ENCODE measurements at regions not wholly inside any gene's neighbourhood (a gene's known extent, or its start where the extent isn't known, plus 50 kb on each side); places are given as distances from the start of the nearest gene placed in this dataset.

DNA sequence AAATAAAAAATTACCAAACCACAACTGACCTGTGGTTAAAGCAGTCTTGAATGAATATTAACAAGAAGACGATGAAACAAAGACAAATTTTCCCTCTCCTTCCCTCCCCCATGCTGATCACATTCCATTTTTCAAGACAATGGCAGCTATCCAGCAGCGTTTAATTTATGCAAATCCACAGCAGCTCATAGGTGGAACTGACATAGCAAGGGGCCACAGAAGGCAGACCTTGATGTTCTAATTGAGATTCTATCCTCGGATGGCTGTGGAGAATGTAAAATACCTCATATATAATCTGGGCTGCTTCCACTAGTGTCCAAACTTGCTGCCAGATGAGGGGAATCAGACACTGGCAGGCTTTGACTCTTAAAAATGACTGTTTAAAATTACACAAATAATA is 211.5 kb downstream of the CHRDL1 start:
- DNase-seq (no peak), ATAC-seq (no peak)
- WGBS, 2 donors = 38 to 39% methylated on average over 3 of the region's 3 CpGs
- Histone ChIP-seq H3K4me3 (no peak overlapping the region), H3K9me3 (no peaks in the 10 kb centered on the region), H3K4me1 (no peaks in the 10 kb centered on the region), H3K36me3 (no peaks in the 10 kb centered on the region), H3K27ac (no peak overlapping the region), H3K27me3 (peaks cover 0 to 29% (median 0%) of the 10 kb centered on the region in 7 donors)
- TF ChIP-seq, protein P1, sequence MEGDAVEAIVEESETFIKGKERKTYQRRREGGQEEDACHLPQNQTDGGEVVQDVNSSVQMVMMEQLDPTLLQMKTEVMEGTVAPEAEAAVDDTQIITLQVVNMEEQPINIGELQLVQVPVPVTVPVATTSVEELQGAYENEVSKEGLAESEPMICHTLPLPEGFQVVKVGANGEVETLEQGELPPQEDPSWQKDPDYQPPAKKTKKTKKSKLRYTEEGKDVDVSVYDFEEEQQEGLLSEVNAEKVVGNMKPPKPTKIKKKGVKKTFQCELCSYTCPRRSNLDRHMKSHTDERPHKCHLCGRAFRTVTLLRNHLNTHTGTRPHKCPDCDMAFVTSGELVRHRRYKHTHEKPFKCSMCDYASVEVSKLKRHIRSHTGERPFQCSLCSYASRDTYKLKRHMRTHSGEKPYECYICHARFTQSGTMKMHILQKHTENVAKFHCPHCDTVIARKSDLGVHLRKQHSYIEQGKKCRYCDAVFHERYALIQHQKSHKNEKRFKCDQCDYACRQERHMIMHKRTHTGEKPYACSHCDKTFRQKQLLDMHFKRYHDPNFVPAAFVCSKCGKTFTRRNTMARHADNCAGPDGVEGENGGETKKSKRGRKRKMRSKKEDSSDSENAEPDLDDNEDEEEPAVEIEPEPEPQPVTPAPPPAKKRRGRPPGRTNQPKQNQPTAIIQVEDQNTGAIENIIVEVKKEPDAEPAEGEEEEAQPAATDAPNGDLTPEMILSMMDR (IDR thresholded peaks at IDR 0.05) = no peak
- intact Hi-C loops (cut with DNase I) = no loop called here

DNA sequence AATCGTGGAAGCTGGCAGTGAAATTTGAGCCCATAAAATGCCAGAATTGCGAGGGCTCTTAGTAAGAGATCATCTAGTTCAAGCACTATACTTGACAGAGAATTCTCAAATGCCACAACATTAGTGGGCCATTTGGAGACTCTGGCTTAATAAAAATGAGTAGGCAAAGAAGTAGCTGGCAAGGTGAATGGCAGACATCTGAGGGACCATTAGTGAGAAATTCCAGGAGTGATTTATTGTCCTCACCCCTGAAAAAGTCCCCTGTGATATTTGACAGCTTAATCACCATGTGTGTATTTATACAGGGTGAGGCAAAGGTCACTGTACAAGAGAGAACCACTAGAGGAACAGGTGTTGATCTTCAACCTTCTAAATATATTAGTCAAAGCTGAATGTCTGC is 207.5 kb downstream of the CHRDL1 start:
- Histone ChIP-seq H3K9me3 (no peaks in the 10 kb centered on the region), H3K4me3 (no peak overlapping the region), H3K36me3 (no peaks in the 10 kb centered on the region), H3K27me3 (peaks cover 0 to 27% (median 0%) of the 10 kb centered on the region in 7 donors), H3K27ac (no peak overlapping the region), H3K4me1 (no peaks in the 10 kb centered on the region)
- intact Hi-C loops (cut with DNase I) = no loop called here
- DNase-seq (no peak), ATAC-seq (no peak)
- TF ChIP-seq, protein P1 (IDR thresholded peaks at IDR 0.05) = no peak
- 11 to 15% methylated on average over 2 of the region's 2 CpGs for WGBS, 2 donors

DNA sequence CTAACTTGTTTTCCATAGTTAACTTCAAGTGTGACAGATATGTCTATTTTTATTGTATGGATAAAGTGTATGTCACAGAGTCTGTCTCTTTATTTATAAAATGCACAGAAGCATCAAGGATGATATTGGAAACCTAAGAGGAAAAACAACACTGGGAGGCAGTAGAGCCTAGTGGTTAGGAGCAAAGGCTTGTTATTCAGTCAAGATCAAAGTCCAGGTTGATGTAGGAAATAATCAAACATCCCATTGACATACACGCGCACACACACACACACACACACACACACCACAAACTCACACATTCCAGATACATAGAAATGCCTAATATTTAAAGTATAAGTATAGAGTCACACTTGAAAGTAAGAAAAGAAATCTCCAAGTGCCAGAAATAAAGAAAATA is 206.8 kb downstream of the CHRDL1 start:
- 93 to 97% methylated on average over 2 of the region's 2 CpGs for WGBS, 2 donors
- Histone ChIP-seq H3K9me3 (no peaks in the 10 kb centered on the region), H3K27ac (no peak overlapping the region), H3K36me3 (no peaks in the 10 kb centered on the region), H3K4me3 (no peak overlapping the region), H3K27me3 (peaks cover 0 to 24% (median 0%) of the 10 kb centered on the region in 7 donors), H3K4me1 (no peaks in the 10 kb centered on the region)
- intact Hi-C loops (cut with DNase I) = no loop called here
- ATAC-seq = no peak
- TF ChIP-seq, protein P1 (IDR thresholded peaks at IDR 0.05) = no peak
- DNase-seq = no peak

DNA sequence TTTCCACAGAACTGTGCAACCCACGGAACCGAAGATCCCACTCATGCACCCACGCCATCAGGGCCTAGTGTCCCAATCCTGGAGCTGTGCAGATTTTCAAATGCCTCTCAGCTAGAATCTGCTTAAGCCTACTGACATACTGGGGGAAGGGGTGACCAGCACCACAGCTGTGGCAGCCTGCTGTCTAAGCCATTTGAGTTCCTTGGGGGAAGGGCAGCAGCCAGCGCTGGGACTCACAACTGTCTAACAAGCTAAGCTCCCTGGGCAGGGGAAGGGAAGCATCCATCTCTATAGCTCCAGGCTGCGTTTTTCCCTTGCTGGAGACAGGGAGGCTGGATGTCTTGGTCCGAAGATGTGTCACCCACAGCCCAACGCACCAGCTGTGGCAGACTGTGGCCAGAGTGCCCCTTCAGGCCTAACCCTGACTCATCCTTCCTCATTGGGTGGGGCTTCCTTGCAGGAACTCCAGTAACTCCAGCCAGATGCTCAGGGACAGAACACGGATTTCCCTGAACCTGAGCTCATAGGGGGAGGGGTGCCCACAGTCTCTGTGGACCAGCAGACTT is 194.8 kb downstream of the CHRDL1 start:
- WGBS, 2 donors = 76 to 79% methylated on average over 7 to 8 of the region's 8 CpGs
- Histone ChIP-seq H3K4me1 (no peaks in the 10 kb centered on the region), H3K4me3 (no peak overlapping the region), H3K27me3 (no peaks in the 10 kb centered on the region), H3K27ac (no peak overlapping the region), H3K9me3 (peaks cover 0 to 5% (median 0%) of the 10 kb centered on the region in 11 donors), H3K36me3 (no peaks in the 10 kb centered on the region)
- ATAC-seq = no peak
- DNase-seq = no peak
- intact Hi-C loops (cut with DNase I) = no loop called here
- TF ChIP-seq, protein P1 (IDR thresholded peaks at IDR 0.05) = no peak
